ENCODE measurements at regions not wholly inside any gene's neighbourhood (a gene's known extent, or its start where the extent isn't known, plus 50 kb on each side); places are given as distances from the start of the nearest gene placed in this dataset.
A peak's percentile ranks its signal among the peaks of the same experiment; 100 is the strongest.

- Mint-ChIP-seq H3K27me3 (peaks cover 7% of the 10 kb centered on the region), H3K4me3 (no peak overlapping the region), H3K9me3 (no peaks in the 10 kb centered on the region), H3K4me1 (ENCODE audit: unreplicated experiment) (no peaks in the 10 kb centered on the region), H3K27ac (no peak overlapping the region), H3K36me3 (no peaks in the 10 kb centered on the region)
- DNase-seq (ENCODE audit: extremely low spot score, unreplicated experiment) = peak; percentile 15
- TF ChIP-seq CTCF (conservative IDR thresholded peaks at IDR 0.05) = no peak
Measured at GRCh38 chr10:128887856-128888255, 579.2 kb upstream of the MGMT start.

- Mint-ChIP-seq H3K27ac (no peak overlapping the region), H3K9me3 (no peaks in the 10 kb centered on the region), H3K4me3 (no peak overlapping the region), H3K27me3 (peaks cover 10% of the 10 kb centered on the region), H3K36me3 (no peaks in the 10 kb centered on the region), H3K4me1 (ENCODE audit: unreplicated experiment) (peaks cover 3% of the 10 kb centered on the region)
- no peak for TF ChIP-seq CTCF (conservative IDR thresholded peaks at IDR 0.05)
- no peak for DNase-seq (ENCODE audit: extremely low spot score, unreplicated experiment)
Measured at GRCh38 chr10:128892005-128892404, 575.0 kb upstream of the MGMT start.

- peaks cover 14% of the 10 kb centered on the region for H3K27me3 Mint-ChIP-seq
- peaks cover 6% of the 10 kb centered on the region for H3K4me1 Mint-ChIP-seq (ENCODE audit: unreplicated experiment)
- no peak for TF ChIP-seq CTCF (conservative IDR thresholded peaks at IDR 0.05)
- H3K4me3 Mint-ChIP-seq = no peak overlapping the region
- H3K36me3 Mint-ChIP-seq = no peaks in the 10 kb centered on the region
- peak; percentile 25 for DNase-seq (ENCODE audit: extremely low spot score, unreplicated experiment)
- no peak overlapping the region for H3K27ac Mint-ChIP-seq
- no peaks in the 10 kb centered on the region for H3K9me3 Mint-ChIP-seq
Measured at GRCh38 chr10:128894641-128895040, 572.4 kb upstream of the MGMT start.

GRCh38 chr10:128895473-128895872 lies 571.6 kb upstream of the MGMT start:
- no peak for TF ChIP-seq CTCF (conservative IDR thresholded peaks at IDR 0.05)
- no peak overlapping the region for H3K4me3 Mint-ChIP-seq
- H3K9me3 Mint-ChIP-seq = no peaks in the 10 kb centered on the region
- H3K36me3 Mint-ChIP-seq = no peaks in the 10 kb centered on the region
- H3K27me3 Mint-ChIP-seq = peaks cover 14% of the 10 kb centered on the region
- peak; percentile 15 for DNase-seq (ENCODE audit: extremely low spot score, unreplicated experiment)
- no peak overlapping the region for H3K27ac Mint-ChIP-seq
- H3K4me1 Mint-ChIP-seq (ENCODE audit: unreplicated experiment) = peaks cover 6% of the 10 kb centered on the region

- Mint-ChIP-seq H3K4me3 (no peak overlapping the region), H3K9me3 (no peaks in the 10 kb centered on the region), H3K4me1 (ENCODE audit: unreplicated experiment) (peaks cover 6% of the 10 kb centered on the region), H3K27ac (no peak overlapping the region), H3K27me3 (peaks cover 14% of the 10 kb centered on the region), H3K36me3 (no peaks in the 10 kb centered on the region)
- no peak for DNase-seq (ENCODE audit: extremely low spot score, unreplicated experiment)
- TF ChIP-seq CTCF (conservative IDR thresholded peaks at IDR 0.05) = no peak
Measured at GRCh38 chr10:128896116-128896795, 570.8 kb upstream of the MGMT start.

Measured in type B pancreatic cell (in vitro differentiated cells).